Karpas-422 (cell line): ENCODE measurements at regions not wholly inside any gene's neighbourhood (a gene's known extent, or its start where the extent isn't known, plus 50 kb on each side); places are given as distances from the start of the nearest gene placed in this dataset.

Source experiments
- DNase-seq: peaks from one replicate; pipeline ENCODE4 v3.0.0-alpha.2; 2015
- H2AFZ ChIP-seq: fragments of 200-600 bp; sonication (generic); 2 replicates; pipeline ENCODE4 v1.6.1; 2014; ENCODE audit warnings: antibody characterized with exemption, low read length, mixed read lengths
- H3K27ac ChIP-seq: fragments of 200-600 bp; sonication (generic); 2 replicates; pipeline ENCODE4 v1.5.1; 2014; ENCODE audit warnings: mild to moderate bottlenecking, low read length, moderate library complexity
- H3K27me3 ChIP-seq: fragments of 200-600 bp; sonication (generic); 2 replicates; pipeline ENCODE4 v1.6.1; 2014; ENCODE audit warnings: low read length, mixed read lengths
- H3K36me3 ChIP-seq: fragments of 200-600 bp; sonication (generic); 2 replicates; pipeline ENCODE4 v1.6.1; 2014; ENCODE audit warnings: low read length, mixed read lengths; ENCODE audit not compliant: insufficient read depth
- H3K4me1 ChIP-seq: fragments of 200-600 bp; sonication (generic); 2 replicates; pipeline ENCODE4 v1.6.1; 2014; ENCODE audit warnings: mild to moderate bottlenecking, low read length, mixed read lengths
- H3K4me2 ChIP-seq: fragments of 200-600 bp; sonication (generic); 2 replicates; pipeline ENCODE4 v1.6.1; 2014; ENCODE audit warnings: low read length, low read depth, mild to moderate bottlenecking; ENCODE audit not compliant: poor library complexity, severe bottlenecking
- H3K4me3 ChIP-seq: fragments of 200-600 bp; sonication (generic); 2 replicates; pipeline ENCODE4 v1.5.1; 2014; ENCODE audit warnings: mild to moderate bottlenecking, antibody characterized with exemption, low read length, mixed read lengths
- H3K79me2 ChIP-seq: fragments of 200-600 bp; sonication (generic); 2 replicates; pipeline ENCODE4 v1.6.1; 2014; ENCODE audit warnings: mild to moderate bottlenecking, low read length, mixed read lengths
- H3K9ac ChIP-seq: fragments of 200-600 bp; sonication (generic); 2 replicates; pipeline ENCODE4 v1.6.0; 2014; ENCODE audit warnings: low read length
- H3K9me2 ChIP-seq: fragments of 200-600 bp; sonication (generic), shearing (Covaris generic); replicated peaks from 2 replicates; pipeline ENCODE4 v1.6.0; 2014; ENCODE audit warnings: mild to moderate bottlenecking, low read length, moderate library complexity; ENCODE audit not compliant: insufficient read depth
- H3K9me3 ChIP-seq: fragments of 300-700, 200-600 bp; sonication (generic); 2 replicates; pipeline ENCODE4 v1.6.1; 2014; ENCODE audit warnings: low read length, mixed read lengths
- H4K20me1 ChIP-seq: fragments of 200-600 bp; sonication (generic); 2 replicates; pipeline ENCODE4 v1.6.1; 2014; ENCODE audit warnings: mild to moderate bottlenecking, antibody characterized with exemption, low read length, low read depth; ENCODE audit not compliant: insufficient read depth

- Histone ChIP-seq H3K27ac (no peak overlapping the region), H3K79me2 (no peaks in the 10 kb centered on the region), H3K9ac (no peak overlapping the region), H3K9me3 (no peaks in the 10 kb centered on the region), H3K4me3 (no peak overlapping the region), H4K20me1 (no peaks in the 10 kb centered on the region), H3K4me1 (no peaks in the 10 kb centered on the region), H3K4me2 (no peak overlapping the region), H2AFZ (no peak overlapping the region), H3K36me3 (no peaks in the 10 kb centered on the region), H3K9me2 (no peaks in the 10 kb centered on the region), H3K27me3 (no peaks in the 10 kb centered on the region)
- DNase-seq, result no peak
Observed at GRCh38 chr11:116333001-116333535, 439.7 kb downstream of the BUD13 start.

GRCh38 chr11:116332391-116332790 lies 440.4 kb downstream of the BUD13 start:
- no peak overlapping the region for H3K4me3 ChIP-seq
- no peaks in the 10 kb centered on the region for H4K20me1 ChIP-seq
- no peak for DNase-seq

GRCh38 chr11:116331381-116331780 lies 441.4 kb downstream of the BUD13 start:
- DNase-seq, result no peak
- no peaks in the 10 kb centered on the region for H4K20me1 ChIP-seq
- no peak overlapping the region for H3K9ac ChIP-seq
- H3K79me2 ChIP-seq, result no peaks in the 10 kb centered on the region
- no peaks in the 10 kb centered on the region for H3K36me3 ChIP-seq
- no peak overlapping the region for H3K4me2 ChIP-seq
- no peaks in the 10 kb centered on the region for H3K9me2 ChIP-seq
- H3K27me3 ChIP-seq, result no peaks in the 10 kb centered on the region
- no peaks in the 10 kb centered on the region for H3K4me1 ChIP-seq
- no peak overlapping the region for H3K27ac ChIP-seq
- no peaks in the 10 kb centered on the region for H3K9me3 ChIP-seq
- H3K4me3 ChIP-seq, result no peak overlapping the region
- no peak overlapping the region for H2AFZ ChIP-seq

More at GRCh38 chr11:116332391-116332790, 440.4 kb downstream of the BUD13 start:
- H3K4me2 ChIP-seq, result no peak overlapping the region
- no peaks in the 10 kb centered on the region for H3K79me2 ChIP-seq
- H3K27ac ChIP-seq, result no peak overlapping the region
- H3K27me3 ChIP-seq, result no peaks in the 10 kb centered on the region
- H3K9ac ChIP-seq, result no peak overlapping the region
- H3K36me3 ChIP-seq, result no peaks in the 10 kb centered on the region
- H3K4me1 ChIP-seq, result no peaks in the 10 kb centered on the region
- H3K9me2 ChIP-seq, result no peaks in the 10 kb centered on the region
- H2AFZ ChIP-seq, result no peak overlapping the region
- no peaks in the 10 kb centered on the region for H3K9me3 ChIP-seq

GRCh38 chr11:116330439-116331185 lies 442.2 kb downstream of the BUD13 start:
- no peaks in the 10 kb centered on the region for H4K20me1 ChIP-seq
- H3K36me3 ChIP-seq, result no peaks in the 10 kb centered on the region
- H3K4me2 ChIP-seq, result no peak overlapping the region
- H3K9ac ChIP-seq, result no peak overlapping the region
- H3K79me2 ChIP-seq, result no peaks in the 10 kb centered on the region
- no peaks in the 10 kb centered on the region for H3K9me3 ChIP-seq
- no peaks in the 10 kb centered on the region for H3K9me2 ChIP-seq
- no peak for DNase-seq
- no peak overlapping the region for H2AFZ ChIP-seq
- no peak overlapping the region for H3K4me3 ChIP-seq
- H3K4me1 ChIP-seq, result no peaks in the 10 kb centered on the region
- H3K27ac ChIP-seq, result no peak overlapping the region
- no peaks in the 10 kb centered on the region for H3K27me3 ChIP-seq

- Histone ChIP-seq H3K36me3 (no peaks in the 10 kb centered on the region), H3K4me2 (no peak overlapping the region), H3K27me3 (no peaks in the 10 kb centered on the region), H2AFZ (no peak overlapping the region), H3K9ac (no peak overlapping the region), H4K20me1 (no peaks in the 10 kb centered on the region), H3K9me3 (no peaks in the 10 kb centered on the region), H3K27ac (no peak overlapping the region), H3K79me2 (no peaks in the 10 kb centered on the region), H3K4me3 (no peak overlapping the region), H3K4me1 (no peaks in the 10 kb centered on the region), H3K9me2 (no peaks in the 10 kb centered on the region)
- no peak for DNase-seq
Observed at GRCh38 chr11:116329354-116330090, 443.3 kb downstream of the BUD13 start.

- Histone ChIP-seq H3K27me3 (no peaks in the 10 kb centered on the region), H3K9me2 (no peaks in the 10 kb centered on the region), H3K27ac (no peak overlapping the region), H3K9ac (no peak overlapping the region), H3K9me3 (no peaks in the 10 kb centered on the region), H3K4me1 (no peaks in the 10 kb centered on the region), H3K4me2 (no peak overlapping the region), H4K20me1 (no peaks in the 10 kb centered on the region), H3K4me3 (no peak overlapping the region), H3K79me2 (no peaks in the 10 kb centered on the region), H3K36me3 (no peaks in the 10 kb centered on the region), H2AFZ (no peak overlapping the region)
- DNase-seq, result no peak
Observed at GRCh38 chr11:116328851-116329250, 443.9 kb downstream of the BUD13 start.

GRCh38 chr11:116328391-116328790 lies 444.4 kb downstream of the BUD13 start:
- Histone ChIP-seq H3K4me3 (no peak overlapping the region), H3K9ac (no peak overlapping the region), H3K9me3 (no peaks in the 10 kb centered on the region), H3K27ac (no peak overlapping the region), H3K27me3 (no peaks in the 10 kb centered on the region), H3K36me3 (no peaks in the 10 kb centered on the region), H4K20me1 (no peaks in the 10 kb centered on the region), H3K4me2 (no peak overlapping the region), H3K9me2 (no peaks in the 10 kb centered on the region), H3K4me1 (no peaks in the 10 kb centered on the region), H3K79me2 (no peaks in the 10 kb centered on the region), H2AFZ (no peak overlapping the region)
- DNase-seq, result no peak

- no peaks in the 10 kb centered on the region for H3K27me3 ChIP-seq
- no peak overlapping the region for H2AFZ ChIP-seq
- no peaks in the 10 kb centered on the region for H4K20me1 ChIP-seq
- H3K9me3 ChIP-seq, result no peaks in the 10 kb centered on the region
- no peaks in the 10 kb centered on the region for H3K9me2 ChIP-seq
- no peak overlapping the region for H3K27ac ChIP-seq
- no peak overlapping the region for H3K4me2 ChIP-seq
- no peak overlapping the region for H3K4me3 ChIP-seq
- H3K79me2 ChIP-seq, result no peaks in the 10 kb centered on the region
- no peaks in the 10 kb centered on the region for H3K4me1 ChIP-seq
- DNase-seq, result no peak
- H3K9ac ChIP-seq, result no peak overlapping the region
- no peaks in the 10 kb centered on the region for H3K36me3 ChIP-seq
Observed at GRCh38 chr11:116326146-116326545, 446.6 kb downstream of the BUD13 start.
